ENCODE measurements at regions not wholly inside any gene's neighbourhood (a gene's known extent, or its start where the extent isn't known, plus 50 kb on each side); places are given as distances from the start of the nearest gene placed in this dataset.

- no peak for DNase-seq (ENCODE audit: low read depth)
Observed at GRCh38 chr9:20197976-20198685, 409.3 kb upstream of the SLC24A2 start.

DNA sequence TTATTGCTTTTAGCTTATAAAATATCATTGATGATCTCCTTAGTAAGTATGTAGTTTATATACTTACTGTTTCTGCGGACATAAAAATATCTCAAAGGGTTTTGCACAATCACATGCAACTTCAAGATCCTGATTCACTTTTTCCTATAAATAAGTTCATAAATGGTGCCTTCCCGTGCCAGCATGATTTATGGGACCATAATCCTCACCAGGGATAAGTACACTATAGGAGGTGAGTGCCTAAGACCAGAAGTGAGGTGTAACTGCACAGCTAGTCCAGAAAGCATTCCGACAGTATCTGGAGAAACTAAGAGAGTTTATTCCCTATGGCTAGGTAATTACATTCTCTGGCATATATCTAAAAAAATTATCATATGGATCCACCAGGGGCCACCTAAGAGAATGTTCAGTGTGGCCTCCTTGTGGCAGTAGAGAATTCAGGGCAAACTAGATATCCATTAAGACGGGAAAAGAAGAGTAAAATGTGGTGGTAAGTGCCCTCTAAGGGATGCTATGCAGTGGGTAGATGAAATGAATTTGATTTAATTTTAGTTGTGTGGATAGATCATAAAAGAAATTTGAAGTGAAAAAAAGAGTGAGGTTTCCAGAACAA lies 402.5 kb upstream of the SLC24A2 start:
- no peak for DNase-seq (ENCODE audit: low read depth)

- DNase-seq (ENCODE audit: low read depth) = no peak
Observed at GRCh38 chr9:20189871-20190270, 401.0 kb upstream of the SLC24A2 start.

DNA sequence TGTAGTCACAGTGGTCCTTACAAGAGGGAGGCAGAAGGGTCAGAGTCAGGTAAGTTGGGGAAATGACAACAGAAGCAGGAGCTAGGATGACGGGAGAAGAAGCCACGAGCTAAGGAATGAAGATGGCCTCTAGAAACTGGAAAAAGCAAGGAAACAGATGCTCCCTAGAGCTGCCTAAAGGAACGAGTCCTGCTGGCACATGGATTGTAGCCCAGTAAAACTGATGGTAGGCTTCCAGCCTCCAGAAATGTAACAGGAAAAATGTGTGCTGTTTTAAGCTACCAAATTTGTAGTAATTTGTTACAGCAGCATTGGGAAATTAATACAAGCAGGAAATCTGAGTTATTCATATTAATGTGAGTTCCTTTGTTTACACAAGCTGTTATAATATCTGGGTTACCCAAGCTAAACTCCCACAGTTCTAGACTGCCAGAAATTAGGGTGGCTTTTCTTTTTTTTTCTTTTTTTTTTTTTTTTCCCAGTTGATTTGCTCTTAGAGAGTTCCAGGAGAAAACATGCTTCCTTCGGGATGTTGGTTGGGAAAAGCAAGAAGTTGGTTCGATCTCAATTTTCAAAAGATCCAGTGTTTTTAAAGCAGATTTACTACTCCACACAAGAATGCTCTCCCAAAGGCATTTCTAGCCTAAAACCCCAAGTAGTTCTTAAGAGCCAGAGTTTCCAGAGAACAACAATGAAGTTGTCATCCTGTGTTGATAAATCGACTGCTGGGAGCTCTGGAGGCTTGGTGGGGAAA lies 400.0 kb upstream of the SLC24A2 start:
- DNase-seq (ENCODE audit: low read depth) = no peak

DNA sequence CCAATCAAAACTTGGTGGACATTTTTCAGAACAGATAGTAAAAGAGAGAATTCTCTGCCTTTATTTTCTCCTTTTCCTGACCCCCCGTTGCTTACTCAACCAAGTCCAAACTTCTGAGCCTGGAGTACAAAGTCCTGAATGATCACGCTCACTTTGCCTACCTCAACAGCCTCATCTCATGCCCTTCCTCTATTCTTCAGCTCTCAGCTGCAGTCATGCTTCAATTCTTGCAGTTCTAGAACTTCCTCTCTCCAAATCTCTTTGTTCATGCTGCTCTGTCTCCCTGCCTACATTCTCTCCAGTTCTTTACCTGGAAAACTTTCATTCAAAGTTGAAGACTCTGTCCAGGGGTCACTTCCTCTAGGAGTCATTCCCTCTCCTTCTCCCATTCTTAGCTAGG lies 398.5 kb upstream of the SLC24A2 start:
- no peak for DNase-seq (ENCODE audit: low read depth)

- no peak for DNase-seq (ENCODE audit: low read depth)
Observed at GRCh38 chr9:20186823-20187222, 398.0 kb upstream of the SLC24A2 start.

DNA sequence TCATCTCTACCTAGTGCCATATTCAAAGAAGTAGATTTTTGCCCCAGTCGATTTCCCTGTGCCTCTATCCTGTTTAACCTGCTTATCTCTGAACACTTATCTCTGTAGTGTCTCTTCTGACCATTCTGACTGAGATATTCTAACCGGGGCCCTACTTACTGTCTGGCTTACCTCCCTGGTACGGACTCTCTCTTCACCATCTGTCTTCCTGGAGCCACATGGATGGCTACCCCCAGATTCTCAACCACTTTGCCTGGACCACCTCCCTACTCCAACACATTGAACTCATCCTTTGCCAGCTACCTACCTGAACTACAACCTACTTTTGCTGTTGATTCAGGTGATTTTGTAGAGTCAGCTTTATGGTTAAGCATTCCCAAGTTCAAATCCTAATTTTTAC lies 397.4 kb upstream of the SLC24A2 start:
- DNase-seq (ENCODE audit: low read depth) = no peak

GRCh38 chr9:20184541-20184940 lies 395.7 kb upstream of the SLC24A2 start:
- no peak for DNase-seq (ENCODE audit: low read depth)

GRCh38 chr9:20178679-20179078 lies 389.8 kb upstream of the SLC24A2 start:
- no peak for DNase-seq (ENCODE audit: low read depth)

GRCh38 chr9:20178197-20178596 lies 389.4 kb upstream of the SLC24A2 start:
- no peak for DNase-seq (ENCODE audit: low read depth)

- no peak for DNase-seq (ENCODE audit: low read depth)
Observed at GRCh38 chr9:20170122-20170521, 381.3 kb upstream of the SLC24A2 start.

DNA sequence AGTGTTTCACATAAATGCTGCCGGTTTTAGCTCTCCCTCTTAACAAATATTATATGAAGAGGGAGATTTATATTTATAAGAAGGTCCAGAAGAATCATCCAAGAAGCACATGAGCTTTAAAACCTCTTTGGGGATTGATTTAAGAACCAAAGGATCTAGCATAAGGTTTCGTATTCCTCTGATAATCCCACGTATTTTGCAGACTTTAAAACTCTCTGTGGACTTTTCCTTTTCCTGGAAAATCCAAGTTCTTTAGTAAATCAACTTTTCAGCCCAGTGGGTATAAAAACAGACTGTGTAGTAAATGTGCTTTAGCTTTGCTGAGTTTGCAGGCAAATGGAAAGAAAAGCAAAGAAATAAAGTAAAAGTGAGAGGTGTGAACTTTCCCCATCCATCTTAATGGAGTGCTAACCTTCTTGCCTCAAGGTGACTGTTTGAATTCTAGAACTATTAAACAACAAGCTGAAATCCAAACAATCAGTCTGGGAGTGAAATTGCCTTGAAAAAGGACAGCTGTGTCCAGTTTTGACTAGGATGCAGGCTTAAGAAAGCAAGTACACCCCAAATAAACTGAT lies 363.4 kb upstream of the SLC24A2 start:
- no peak for DNase-seq (ENCODE audit: low read depth)

GRCh38 chr9:20148416-20148815 lies 359.6 kb upstream of the SLC24A2 start:
- no peak for DNase-seq (ENCODE audit: low read depth)

DNA sequence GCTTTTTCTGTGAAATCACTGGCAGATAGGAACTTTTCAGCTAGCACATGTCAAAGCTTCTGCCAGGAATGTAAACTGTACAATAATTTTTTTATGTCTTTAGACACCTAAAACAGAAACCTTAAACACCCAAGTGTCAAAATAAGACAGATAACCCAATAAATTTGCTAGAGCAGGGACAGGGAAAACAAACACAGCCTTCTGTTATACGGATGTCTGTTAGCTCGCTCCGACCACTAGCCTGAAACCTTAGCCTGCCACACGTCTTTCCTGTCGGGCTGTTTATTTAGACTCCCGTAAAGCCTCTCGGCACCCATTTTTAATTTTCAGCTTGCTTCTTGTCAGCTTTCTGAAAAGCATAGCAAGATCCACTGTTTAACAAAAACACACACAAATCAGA lies 355.4 kb upstream of the SLC24A2 start:
- DNase-seq (ENCODE audit: low read depth) = no peak

- no peak for DNase-seq (ENCODE audit: low read depth)
Observed at GRCh38 chr9:20139763-20140290, 351.0 kb upstream of the SLC24A2 start.

- DNase-seq (ENCODE audit: low read depth) = no peak
Observed at GRCh38 chr9:20138841-20139240, 350.0 kb upstream of the SLC24A2 start.

DNA sequence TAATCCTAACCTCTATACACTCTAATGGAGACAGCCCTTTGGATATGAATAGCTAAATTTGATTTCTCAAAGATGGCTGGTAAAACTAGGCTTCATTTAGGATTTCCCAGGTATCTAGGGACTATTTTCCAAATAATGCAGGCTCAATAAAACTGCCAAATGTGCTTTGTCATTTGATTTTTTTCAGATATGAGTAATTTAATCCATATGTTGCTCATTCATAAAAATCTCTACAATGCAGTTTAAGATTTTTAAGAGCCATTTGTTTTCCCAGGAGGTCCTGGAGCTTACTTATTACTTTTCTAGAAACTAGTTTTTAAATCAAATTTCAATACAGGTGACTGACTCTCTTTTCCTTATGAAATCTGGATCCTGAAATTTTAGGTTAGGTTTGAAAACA lies 349.3 kb upstream of the SLC24A2 start:
- DNase-seq (ENCODE audit: low read depth) = no peak

DNA sequence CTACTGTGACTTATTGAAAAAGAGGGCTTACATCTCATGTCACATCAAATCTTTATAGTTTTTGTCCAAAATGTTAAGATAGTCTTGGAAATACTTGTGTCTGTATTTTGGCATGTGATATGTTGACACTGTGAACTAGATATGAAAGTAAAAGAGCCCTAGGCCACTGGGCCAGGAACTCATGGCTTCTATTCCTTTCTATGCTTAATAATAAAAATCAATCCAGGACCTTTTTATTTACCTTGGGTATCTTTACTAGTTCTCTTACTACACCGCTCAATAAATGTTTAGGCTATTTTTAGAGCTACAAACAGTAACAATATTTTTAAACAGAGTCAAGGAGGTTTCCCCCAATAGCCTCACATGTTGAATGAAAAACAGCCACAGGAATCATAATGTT lies 348.6 kb upstream of the SLC24A2 start:
- no peak for DNase-seq (ENCODE audit: low read depth)

DNA sequence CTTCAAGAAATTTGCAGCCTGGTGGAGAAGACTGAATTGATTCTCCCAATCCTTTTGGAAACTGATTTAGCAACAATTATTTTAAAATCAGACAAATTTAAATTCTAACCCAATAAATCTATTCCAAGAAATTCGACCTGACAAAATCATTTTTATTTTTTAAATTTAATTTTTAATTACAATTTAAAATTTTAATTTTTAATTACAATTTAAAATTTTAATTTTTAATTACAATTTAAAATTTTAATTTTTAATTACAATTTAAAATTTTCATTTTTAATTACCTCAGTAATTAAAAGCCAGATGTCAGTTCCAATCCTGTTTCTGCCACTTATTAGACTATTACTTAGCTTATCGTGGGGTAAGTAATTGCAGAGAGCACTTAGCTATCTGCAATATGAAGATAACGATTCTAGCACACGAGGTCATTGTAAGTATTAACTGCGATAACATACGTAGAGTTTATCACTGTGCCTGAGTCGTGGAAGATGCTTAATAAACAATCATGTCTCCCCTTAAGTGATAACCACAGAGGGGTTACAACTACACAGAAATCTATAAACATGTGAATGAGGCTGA lies 346.4 kb upstream of the SLC24A2 start:
- DNase-seq (ENCODE audit: low read depth) = no peak

DNA sequence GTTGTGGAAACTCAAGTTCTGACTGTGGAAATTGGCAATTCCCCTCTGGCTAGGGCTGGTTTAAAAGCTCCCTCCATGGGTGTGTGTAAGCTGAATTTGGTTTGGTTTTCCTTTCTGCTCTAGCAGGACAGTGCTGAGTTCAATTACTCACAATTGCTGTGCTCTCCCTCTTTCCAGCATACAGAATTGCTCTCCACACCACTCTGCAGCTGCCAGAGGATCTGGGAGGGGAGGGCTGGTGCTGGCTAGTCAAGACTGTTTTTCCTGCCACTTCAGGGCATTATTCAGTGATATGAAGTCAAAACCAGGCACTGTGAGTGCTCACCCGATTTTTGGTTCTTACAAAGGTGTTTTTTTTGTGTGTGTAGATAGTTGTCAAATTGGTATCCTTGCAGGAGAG lies 336.9 kb upstream of the SLC24A2 start:
- no peak for DNase-seq (ENCODE audit: low read depth)

GRCh38 chr9:20119566-20119965 lies 330.7 kb upstream of the SLC24A2 start:
- no peak for DNase-seq (ENCODE audit: low read depth)

- no peak for DNase-seq (ENCODE audit: low read depth)
Observed at GRCh38 chr9:20117986-20118385, 329.1 kb upstream of the SLC24A2 start.
